NCI-H2171 treated with DMSO at 0.1 percent for 48 hours (cell line): ENCODE measurements at regions not wholly inside any gene's neighbourhood (a gene's known extent, or its start where the extent isn't known, plus 50 kb on each side); places are given as distances from the start of the nearest gene placed in this dataset.
"Not testable (repeated sequence)": the region's sequence is repeated elsewhere in the genome, so short reads cannot be mapped to it uniquely, and the experiment has no call there.

ENCODE experiments used
- DNase-seq: peaks from one replicate; lab custom pipeline; 2025; lab: John Stamatoyannopoulos, UW

DNA sequence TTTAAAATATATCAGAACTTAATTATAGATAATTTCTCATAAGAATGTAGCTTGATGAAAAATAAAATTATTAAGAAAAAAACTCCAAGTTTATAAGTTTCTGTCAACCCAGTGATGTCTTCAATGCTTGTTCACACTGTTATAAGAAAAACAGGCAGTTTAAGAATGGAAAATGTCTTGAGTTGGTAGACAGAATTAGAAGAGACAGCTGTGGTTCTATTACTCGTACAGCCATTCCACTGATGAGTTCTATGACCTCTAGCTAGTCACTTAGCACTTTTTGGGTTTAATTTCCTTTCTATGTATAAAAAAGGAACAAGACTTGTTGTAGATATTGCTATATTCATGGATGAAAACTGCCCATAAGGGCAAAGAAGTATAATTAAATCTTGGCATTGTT is 1013.1 kb upstream of the ATXN8OS start:
- no peak for DNase-seq

- no peak for DNase-seq
Measured at GRCh38 chr13:69092615-69093322, 1014.9 kb upstream of the ATXN8OS start.

GRCh38 chr13:69077267-69077666 is 1030.4 kb upstream of the ATXN8OS start:
- DNase-seq: no peak

DNA sequence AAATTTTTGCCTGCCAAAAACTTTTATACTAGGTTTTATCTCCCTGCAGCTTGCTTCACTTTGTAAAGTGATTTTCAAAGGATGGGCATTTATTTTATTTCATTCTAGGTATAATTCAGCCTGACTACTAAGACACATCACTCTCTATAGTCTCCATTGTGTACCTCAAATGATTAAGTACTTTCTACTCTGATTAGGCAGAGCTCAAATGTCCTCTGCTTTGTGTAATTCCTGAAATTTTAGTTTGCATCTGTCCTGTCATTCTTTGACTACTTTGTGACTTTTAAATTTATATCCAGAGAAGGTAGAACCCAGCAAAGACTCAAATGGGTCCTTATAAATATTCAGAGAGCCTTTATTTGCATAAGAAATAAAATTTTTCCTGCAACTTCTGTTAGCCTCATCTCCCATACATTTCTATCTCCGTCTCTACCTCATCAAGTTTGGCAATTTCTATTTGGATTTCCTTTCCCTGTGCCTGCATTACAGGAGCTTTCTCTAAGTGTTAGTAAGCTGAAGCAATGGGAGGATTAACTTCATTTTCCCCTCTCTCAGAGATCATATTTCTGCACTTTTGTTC is 1038.0 kb upstream of the ATXN8OS start:
- DNase-seq: no peak

- no peak for DNase-seq
Measured at GRCh38 chr13:69050696-69051095, 1056.9 kb upstream of the ATXN8OS start.

GRCh38 chr13:69044629-69045028 is 1063.0 kb upstream of the ATXN8OS start:
- no peak for DNase-seq

DNA sequence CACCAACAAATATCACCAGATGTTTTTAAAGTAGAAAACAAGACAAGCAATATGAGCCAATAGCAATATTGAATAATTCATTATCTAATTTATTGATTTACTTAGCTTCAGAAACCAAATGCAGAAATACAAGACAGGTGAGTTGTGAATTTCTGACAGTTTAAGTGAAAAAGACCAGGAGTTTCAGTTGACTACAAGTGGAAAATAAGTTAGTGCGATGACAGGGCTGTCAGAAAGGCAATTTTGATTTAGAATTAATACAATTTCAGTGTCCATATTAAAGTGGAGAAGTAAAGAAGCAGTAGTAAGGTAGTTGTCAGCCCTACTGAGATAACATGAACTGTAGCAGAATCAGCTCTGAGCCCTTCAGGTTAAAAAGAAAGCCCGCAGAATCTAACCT is 1066.7 kb upstream of the ATXN8OS start:
- DNase-seq: no peak

GRCh38 chr13:69035771-69036170 is 1071.9 kb upstream of the ATXN8OS start:
- no peak for DNase-seq

- DNase-seq: no peak
Measured at GRCh38 chr13:69028936-69029335, 1078.7 kb upstream of the ATXN8OS start.

DNA sequence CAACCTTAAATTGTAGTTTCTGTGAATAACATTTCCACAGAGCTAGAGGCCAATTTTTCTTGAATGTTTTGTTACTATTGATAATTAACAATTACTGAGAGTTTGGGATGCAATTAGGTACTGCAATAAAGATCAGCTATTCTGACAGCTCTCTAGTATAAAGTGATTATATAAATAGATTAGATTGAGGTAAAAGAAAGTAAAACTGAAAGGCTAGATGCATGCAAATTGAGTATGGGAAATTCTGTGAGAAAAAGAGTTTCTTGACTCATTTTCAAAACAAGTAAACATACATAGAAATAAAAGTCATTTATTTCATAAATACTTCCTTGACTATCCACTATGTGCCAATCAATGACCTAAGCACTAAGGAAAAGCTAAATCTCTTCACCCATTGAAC is 1087.5 kb upstream of the ATXN8OS start:
- DNase-seq: no peak

DNA sequence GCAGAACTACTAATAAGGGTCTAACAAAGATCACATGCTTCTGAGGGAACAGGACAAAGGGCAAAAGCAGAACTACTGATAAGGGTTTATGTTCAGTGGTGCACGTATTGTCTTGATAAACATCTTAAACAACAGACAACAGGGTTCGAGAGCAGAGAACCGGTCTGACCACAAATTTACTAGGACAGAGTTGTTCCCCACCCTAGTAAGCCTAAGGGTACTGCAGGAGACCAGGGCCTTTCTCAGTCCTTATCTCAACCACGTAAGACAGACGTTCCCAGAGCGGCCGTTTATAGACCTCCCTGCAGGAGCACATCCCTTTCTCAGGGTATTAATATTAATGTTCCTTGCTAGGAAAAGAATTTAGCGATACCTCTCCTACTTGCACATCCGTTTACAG is 1089.5 kb upstream of the ATXN8OS start:
- DNase-seq: not testable (repeated sequence)

DNA sequence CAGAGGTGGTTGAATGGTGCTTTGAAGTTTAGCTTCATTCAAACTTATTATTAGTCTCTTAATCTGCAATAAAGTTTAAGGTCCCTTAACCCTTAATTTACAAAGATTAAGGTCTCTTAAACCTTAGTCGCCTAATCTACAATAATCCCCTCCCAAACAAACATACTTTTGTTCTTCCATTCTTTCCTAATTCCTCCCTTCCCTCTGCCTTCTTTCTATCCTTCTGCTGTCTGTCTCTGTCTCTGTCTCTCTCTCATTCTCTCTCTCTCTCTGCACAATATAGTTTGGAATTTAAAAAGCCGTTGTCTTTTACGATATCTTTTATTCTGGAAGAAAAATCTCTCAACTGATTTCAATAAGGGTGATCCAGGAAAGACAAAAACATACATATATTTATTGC is 1096.8 kb upstream of the ATXN8OS start:
- no peak for DNase-seq

- no peak for DNase-seq
Measured at GRCh38 chr13:69008499-69008898, 1099.1 kb upstream of the ATXN8OS start.

DNA sequence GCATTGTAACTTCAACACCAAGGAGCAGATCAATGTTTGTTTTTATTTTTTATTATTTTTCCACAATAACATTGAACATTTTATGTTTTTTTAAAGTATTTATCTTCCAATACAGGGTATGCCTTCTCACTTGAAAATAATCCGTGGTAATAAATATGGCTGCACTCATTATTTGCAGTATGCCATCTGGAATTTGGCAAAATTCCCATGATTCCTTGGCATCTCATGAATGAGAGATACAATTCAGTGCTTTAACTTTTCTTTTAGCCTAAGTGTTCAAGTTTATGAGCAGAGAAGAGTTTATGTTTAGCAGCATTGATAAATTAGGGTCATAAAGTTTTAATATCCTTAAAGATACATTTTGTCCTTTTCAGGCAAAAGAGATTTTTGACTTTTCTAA is 1109.6 kb upstream of the ATXN8OS start:
- no peak for DNase-seq

DNA sequence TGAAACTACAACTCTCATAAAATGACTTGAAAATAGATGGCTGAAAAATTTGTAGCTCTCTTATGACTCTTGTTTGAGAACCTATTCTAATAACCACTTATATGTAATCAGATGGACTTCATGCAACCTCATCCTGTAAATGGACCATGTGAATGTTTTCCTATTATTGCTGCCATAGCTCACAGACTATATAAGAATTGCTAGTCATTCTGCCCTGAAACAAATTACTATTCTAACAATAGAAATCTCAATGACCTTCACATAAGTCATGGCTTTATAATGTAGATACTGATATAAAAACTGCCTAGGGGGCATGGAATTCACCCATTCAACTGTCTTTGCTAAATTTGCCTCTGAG is 1111.0 kb upstream of the ATXN8OS start:
- no peak for DNase-seq

GRCh38 chr13:68995972-68996667 is 1111.5 kb upstream of the ATXN8OS start:
- DNase-seq: no peak

DNA sequence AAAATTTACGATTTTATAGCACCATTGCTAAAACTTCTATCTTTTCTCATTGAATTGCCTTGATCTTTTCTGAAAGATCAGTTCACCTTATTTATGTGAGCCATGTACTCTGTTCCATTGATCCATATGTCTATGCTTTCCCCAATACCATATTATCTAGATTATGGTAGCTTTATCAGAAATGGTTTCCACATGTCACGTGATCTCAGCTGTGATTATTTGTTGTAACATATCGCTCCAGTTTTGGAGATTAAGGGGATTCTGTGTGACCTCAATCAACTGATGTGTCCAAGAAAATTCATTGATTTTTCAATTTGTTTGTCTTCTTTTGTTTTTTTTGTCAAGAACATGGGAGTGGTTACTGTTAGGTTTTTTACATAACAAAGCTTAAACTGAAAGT is 1114.5 kb upstream of the ATXN8OS start:
- DNase-seq: no peak

DNA sequence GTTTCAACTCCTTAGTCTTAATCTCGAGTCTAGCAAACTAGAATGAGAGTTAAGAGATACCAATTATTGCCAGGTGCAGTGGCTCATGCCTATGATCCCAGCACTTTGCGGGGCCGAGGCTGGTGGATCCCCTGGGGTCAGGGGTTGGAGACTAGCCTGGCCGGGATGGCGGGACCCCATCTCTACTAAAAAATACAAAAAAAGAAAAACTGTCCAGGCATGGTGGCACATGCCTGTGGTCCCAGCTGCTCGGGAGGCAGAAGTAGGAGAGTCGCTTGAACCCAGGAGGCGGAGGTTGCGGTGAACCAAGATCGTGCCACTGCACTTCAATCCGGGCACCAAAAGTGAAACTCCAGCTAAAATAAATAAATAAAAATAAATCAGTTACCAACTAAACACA is 1119.5 kb upstream of the ATXN8OS start:
- no peak for DNase-seq

DNA sequence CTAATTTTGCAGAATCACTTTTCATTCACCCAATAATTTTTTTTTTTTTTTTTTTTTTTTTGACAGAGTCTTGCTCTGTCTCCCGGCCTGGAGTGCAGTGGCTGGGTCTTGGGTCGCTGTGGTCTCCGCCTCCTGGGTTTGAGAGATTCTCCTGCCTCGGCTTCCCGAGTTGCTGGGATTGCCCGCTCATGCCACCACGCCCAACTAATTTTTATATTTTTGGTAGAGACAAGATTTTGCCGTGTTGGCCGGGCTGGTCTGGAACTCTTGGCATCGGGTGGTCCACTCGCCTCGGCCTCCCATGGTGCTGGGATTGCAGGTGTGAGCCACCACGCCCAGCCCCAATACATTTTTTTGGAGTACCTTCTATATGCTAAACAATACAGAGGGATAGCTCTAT is 1120.0 kb upstream of the ATXN8OS start:
- no peak for DNase-seq

GRCh38 chr13:68984688-68985319 is 1122.8 kb upstream of the ATXN8OS start:
- DNase-seq: no peak

- DNase-seq: no peak
Measured at GRCh38 chr13:68982961-68983619, 1124.5 kb upstream of the ATXN8OS start.

- no peak for DNase-seq
Measured at GRCh38 chr13:68976287-68976686, 1131.3 kb upstream of the ATXN8OS start.

- no peak for DNase-seq
Measured at GRCh38 chr13:68970532-68970931, 1137.1 kb upstream of the ATXN8OS start.
